ENCODE measurements at regions not wholly inside any gene's neighbourhood (a gene's known extent, or its start where the extent isn't known, plus 50 kb on each side); places are given as distances from the start of the nearest gene placed in this dataset.

GRCh38 chr2:176653479-176654443, 384.5 kb downstream of the MTX2 start:
- peak; percentile 47 for DNase-seq

GRCh38 chr2:176656038-176656775, 387.0 kb downstream of the MTX2 start:
- no peak for DNase-seq

GRCh38 chr2:176656776-176657140, 387.5 kb downstream of the MTX2 start:
- no peak for DNase-seq

GRCh38 chr2:176657393-176657792, 388.2 kb downstream of the MTX2 start:
- DNase-seq: no peak

- DNase-seq: no peak
Observed at GRCh38 chr2:176658708-176659107, 389.5 kb downstream of the MTX2 start.

- no peak for DNase-seq
Observed at GRCh38 chr2:176662753-176663152, 393.5 kb downstream of the MTX2 start.

- DNase-seq: no peak
Observed at GRCh38 chr2:176664478-176664877, 395.2 kb downstream of the MTX2 start.

GRCh38 chr2:176665086-176665485, 395.8 kb downstream of the MTX2 start:
- no peak for DNase-seq

GRCh38 chr2:176668912-176669311, 399.7 kb downstream of the MTX2 start:
- no peak for DNase-seq

- no peak for DNase-seq
Observed at GRCh38 chr2:176669398-176670174, 400.3 kb downstream of the MTX2 start.

GRCh38 chr2:176675271-176675949, 406.2 kb downstream of the MTX2 start:
- DNase-seq: no peak

GRCh38 chr2:176677746-176678265, 408.6 kb downstream of the MTX2 start:
- no peak for DNase-seq

- no peak for DNase-seq
Observed at GRCh38 chr2:176678571-176678970, 409.3 kb downstream of the MTX2 start.

GRCh38 chr2:176679061-176679669, 409.9 kb downstream of the MTX2 start:
- DNase-seq: no peak

GRCh38 chr2:176680916-176681516, 411.8 kb downstream of the MTX2 start:
- DNase-seq: no peak

- DNase-seq: no peak
Observed at GRCh38 chr2:176681584-176682115, 412.4 kb downstream of the MTX2 start.

GRCh38 chr2:176682278-176682677, 413.0 kb downstream of the MTX2 start:
- peak; percentile 13 for DNase-seq

GRCh38 chr2:176683618-176684111, 414.4 kb downstream of the MTX2 start:
- peak; percentile 23 for DNase-seq

- no peak for DNase-seq
Observed at GRCh38 chr2:176685908-176686307, 416.7 kb downstream of the MTX2 start.

GRCh38 chr2:176686328-176686727, 417.1 kb downstream of the MTX2 start:
- DNase-seq: no peak

- no peak for DNase-seq
Observed at GRCh38 chr2:176687342-176687741, 418.1 kb downstream of the MTX2 start.
